ENCODE measurements at regions not wholly inside any gene's neighbourhood (a gene's known extent, or its start where the extent isn't known, plus 50 kb on each side); places are given as distances from the start of the nearest gene placed in this dataset.

GRCh38 chr15:31977812-31978661 is 52.3 kb upstream of the CHRNA7 start:
- peak in 10 of 14 donors; percentile 4 to 62 (median 17) for DNase-seq

All from C1 segment of cervical spinal cord (tissue), 14 donors.